T47D (cell line): ENCODE measurements at regions not wholly inside any gene's neighbourhood (a gene's known extent, or its start where the extent isn't known, plus 50 kb on each side); places are given as distances from the start of the nearest gene placed in this dataset.
"Not testable (repeated sequence)": the region's sequence is repeated elsewhere in the genome, so short reads cannot be mapped to it uniquely, and the experiment has no call there.

Source experiments
- DNase-seq, 2 experiments: peaks; one replicate each; pipeline versions ENCODE4 v3.0.0 to v3.0.0-alpha.2; 2011 to 2012; ENCODE audit warnings: low read depth in 1 of 2, low spot score in 1 of 2
- JUND ChIP-seq: IDR thresholded peaks from 2 replicates; pipeline ENCODE4 v1.6.1; 2012; ENCODE audit warnings: low read depth
- in situ Hi-C: cut with HindIII; loops from 2 replicates; pipeline ENCODE4 v1.10.0; 2016; ENCODE audit warnings: low sequenced_read_pairs, low pct_unique_long_range_greater_than_20kb

DNA sequence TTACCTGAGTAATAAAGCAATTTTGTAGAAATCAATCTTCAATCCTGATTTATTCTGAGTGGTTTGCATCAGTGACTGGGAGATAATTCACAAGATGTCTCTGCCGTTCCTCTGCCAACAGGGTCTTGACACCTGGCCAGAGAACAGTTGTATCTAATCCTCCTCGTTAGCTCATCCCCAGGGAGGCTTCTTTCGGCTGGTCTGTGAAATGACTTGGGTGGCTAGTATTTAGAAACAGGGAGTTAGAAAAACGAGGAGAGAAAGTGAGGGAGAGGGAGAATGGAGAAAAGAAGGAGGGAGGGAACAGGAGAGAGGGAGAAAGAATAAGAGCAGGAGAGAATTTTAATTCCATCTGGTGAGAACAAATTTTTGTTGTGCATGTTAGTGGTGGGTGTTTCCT, 600.2 kb upstream of the TLE4 start:
- TF ChIP-seq JUND: no peak
- no peak for DNase-seq
- in situ Hi-C loops: no loop called here

DNA sequence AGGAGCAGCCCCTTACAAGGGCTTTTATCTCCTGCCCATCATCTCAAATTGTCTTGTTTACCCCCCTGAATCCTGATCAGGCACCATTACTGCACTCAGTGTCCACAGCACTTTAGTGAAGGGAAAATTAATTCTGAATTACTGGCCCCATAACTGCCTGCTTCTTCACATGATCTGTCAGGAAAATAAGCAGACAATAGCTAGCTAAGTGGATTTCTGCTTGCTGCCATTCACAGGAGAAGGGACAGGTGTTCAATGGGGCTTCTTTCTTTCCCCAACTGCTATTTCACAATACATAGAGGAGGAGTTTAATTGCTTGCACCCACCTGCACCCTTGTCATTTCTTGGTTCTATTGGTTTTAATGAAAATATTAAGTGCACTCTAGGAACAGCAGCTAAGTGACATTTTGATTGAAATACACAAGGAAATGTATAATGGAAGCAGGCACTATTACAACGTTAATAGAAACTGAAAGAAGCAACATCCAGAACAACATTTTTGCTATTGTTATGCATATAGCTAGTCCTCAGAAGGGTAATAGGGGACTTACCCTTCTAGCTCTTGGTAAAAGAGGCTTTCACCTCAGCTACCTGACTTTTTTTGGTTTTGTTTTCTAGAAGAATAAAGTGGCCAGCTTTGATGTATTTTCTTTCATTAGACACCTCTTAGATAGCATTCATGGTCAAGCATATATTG, 599.3 kb upstream of the TLE4 start:
- TF ChIP-seq JUND: no peak
- no peak for DNase-seq
- in situ Hi-C loops: no loop called here

DNA sequence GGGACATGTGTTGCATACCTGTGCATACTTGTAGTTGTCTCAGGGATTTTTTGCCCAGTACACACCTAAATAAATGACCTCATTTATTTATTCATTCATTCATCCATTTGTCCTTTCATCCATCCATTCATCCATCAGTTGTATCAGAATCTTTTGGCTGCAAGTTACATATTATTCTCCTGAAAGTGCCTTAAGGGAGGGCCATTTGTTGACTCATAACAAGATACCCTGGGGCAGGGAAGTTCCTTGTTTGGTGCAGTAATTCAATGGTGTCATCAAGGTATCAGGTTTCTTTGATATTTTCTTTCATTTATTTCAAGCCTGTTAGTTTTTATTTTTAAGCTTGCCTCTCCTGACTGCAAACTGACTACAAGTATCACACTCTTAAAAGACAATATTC, 597.9 kb upstream of the TLE4 start:
- no peak for TF ChIP-seq JUND
- DNase-seq: no peak
- in situ Hi-C loops: no loop called here

DNA sequence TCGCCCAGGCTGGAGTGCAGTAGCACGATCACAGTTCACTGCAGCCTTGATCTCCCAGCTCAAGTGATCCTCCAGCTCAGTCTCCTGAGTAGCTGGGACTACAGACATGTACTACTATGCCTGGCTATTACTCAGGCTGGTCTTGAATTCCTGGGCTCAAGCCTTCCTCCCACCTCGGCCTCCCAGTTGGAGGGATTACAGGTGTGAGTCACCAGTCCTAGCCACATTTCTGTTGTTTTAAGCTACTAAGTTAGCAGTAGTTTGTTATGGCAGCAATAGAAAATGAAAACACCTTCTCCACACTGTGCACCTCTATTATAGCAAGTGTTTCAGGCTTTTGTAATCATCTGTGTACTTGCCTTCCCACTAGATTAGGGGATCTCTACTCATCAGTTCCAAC, 588.9 kb upstream of the TLE4 start:
- no peak for TF ChIP-seq JUND
- in situ Hi-C loops: no loop called here
- DNase-seq: no peak

DNA sequence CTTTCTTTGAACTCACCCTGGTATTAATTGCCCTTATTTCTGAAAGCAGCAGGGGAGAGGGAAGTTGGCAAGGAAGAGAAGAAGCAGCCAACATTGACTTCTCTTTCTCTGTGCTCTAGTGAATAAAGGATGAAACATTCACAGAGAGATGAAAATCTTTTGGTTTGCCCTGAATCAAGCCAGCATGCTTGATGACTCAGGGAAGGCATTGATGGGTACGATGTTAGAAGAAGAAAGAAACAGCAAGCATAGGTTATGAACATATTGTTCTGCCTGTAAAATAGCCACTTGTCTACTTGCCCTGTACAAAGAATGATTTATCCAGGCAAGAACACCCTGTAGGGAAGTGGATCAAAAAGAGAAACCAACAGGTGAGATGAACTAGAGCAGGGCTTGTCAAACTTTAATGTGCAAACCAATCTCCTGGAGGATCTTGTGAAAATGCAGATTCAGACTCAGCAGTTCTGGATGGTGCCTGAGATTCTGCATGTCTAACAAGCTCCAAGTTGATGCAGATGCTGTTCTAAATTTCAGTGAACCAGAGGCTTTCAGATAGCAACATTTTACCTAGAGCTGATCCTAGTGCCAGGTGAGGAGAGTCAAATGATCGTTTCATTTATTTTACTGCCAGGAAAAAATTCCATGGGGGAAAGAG, 586.6 kb upstream of the TLE4 start:
- in situ Hi-C loops: no loop called here
- DNase-seq: no peak
- TF ChIP-seq JUND: no peak

DNA sequence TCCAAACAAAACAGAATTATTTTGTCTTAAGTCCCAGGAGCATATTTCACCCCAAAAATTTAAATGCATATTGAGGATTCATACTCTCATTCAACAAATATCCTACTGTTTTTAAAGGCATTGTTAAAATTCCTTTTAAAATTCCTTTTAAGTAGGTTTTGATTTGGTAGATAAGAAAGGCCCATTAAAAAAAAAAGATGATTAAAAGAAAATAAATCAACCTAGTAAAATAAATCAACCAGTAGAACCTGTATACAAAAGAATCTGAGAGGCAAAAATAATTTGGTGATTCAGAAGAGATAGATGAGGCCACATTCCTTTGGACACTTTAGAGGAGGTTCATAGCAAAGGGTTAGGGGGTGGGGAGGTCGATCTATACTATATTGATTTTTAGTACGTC, 585.3 kb upstream of the TLE4 start:
- in situ Hi-C loops: no loop called here

DNA sequence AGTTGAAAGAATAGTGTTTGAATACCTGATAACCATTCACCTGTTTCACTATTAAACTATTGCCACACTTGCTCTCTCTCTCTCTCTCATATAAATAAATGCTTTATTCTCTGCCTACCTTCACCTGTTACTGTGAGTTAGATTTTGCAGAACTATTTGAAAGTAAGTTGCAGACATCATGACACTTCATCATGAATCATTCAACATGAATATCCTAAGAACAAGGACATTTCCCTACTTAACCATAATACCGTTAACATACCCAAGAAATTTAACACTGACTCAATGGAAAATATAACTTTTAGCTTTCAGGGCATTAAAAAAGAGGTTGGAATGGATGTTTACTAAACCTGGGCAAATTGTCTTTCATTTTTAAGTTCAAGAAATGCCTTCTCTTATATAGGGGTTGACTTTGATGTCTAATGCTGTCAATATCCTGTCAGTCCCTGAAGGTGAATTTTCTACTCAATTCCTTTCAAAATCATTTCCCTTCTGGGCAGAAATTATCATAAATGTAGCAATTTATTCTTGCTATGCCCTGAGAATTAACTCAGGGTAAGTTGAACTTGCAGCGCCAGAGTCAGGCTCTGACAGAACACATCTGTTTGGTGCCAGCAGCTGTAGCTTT, 582.6 kb upstream of the TLE4 start:
- DNase-seq: no peak
- in situ Hi-C loops: no loop called here
- no peak for TF ChIP-seq JUND

More for the DNA sequence above, 585.3 kb upstream of the TLE4 start:
- no peak for DNase-seq
- no peak for TF ChIP-seq JUND

DNA sequence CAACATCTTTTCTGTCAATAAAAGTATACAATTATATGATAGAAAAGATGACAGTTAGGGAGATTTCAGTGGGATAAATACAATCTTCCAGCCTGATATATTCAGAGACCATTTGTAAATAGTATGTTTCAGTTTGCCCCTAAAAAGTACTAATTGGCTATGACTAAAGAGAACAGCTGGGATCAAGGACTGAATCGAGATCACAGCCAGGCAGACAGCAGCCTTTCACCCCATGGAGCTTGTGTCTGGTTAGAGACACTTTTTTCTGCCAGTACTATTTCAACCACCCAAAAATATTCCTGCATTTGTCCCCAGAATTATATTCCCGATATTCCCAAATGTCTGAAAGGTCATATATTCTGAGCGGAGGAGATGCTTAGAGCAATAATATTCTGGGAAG, 577.3 kb upstream of the TLE4 start:
- no peak for TF ChIP-seq JUND
- no peak for DNase-seq

DNA sequence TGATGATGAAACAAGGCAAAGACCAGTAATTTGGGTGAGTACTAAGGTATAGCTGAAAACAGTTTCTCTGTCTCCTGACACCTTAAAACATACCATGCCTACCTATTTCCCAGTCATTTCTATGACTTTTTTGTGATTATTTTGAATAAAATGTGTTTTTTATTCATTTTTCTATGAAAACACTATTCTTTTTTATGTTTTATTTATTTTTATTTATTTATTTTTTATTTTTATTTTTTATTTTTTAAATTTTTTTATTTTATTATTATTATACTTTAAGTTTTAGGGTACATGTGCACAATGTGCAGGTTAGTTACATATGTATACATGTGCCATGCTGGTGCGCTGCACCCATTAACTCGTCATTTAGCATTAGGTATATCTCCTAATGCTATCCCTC, 576.8 kb upstream of the TLE4 start:
- in situ Hi-C loops, DNase-seq: not testable (repeated sequence)

More for the DNA sequence above, 577.3 kb upstream of the TLE4 start:
- in situ Hi-C loops: no loop called here

DNA sequence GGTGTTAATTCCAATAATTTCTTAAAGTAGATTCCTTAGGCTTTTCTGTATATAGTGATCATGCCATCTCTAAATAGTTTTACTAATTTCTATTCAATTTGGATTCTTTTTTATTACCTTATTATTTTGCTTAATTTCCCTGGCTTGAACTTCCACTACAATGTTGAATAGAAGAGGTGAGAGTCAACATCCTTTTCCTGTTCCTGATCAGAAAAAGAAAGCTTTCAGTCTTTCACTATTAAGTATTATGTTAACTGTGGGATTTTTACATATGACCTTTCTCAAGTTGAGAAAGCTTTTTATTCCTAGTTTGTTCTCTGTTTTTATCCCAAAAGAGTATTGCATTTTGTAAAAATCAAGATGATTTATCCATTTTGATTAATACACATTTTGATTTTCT, 574.5 kb upstream of the TLE4 start:
- no peak for TF ChIP-seq JUND
- in situ Hi-C loops: no loop called here
- no peak for DNase-seq

DNA sequence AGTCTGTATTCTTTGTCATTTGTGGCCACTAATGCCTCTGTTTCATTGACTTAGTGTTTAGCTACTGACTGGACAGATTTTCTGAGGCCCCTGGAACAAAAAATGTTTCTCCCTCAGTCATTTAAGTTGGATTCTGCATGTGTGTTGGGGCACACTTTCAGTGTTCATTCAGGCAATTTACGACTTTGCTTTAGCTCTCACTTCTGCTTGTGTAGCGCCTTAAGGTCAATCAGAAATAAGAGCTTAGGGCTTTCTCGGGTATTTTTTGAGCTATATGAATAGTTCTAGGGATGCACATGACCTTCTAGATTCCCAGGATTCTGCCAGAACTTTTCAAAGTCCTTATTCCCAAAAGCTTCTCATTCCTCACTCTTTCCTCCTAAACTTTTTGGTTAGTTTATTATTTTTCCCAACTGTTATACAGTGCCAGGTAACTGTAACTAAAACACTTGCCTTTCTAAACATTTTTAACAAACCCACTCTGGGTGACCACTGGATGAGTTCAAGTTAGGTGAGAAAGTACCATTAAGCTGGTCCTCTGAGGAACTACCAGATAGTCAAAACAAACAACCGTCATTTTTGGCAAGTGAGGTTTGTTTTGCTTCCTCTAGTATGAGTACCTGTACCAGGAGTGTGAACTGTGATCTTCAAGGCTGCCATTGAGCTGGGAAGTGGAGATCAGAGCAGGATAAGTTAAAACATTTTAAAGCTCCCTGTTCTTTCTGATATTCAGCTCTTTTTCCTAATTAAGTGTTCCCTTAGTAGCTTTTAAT, 571.3 kb upstream of the TLE4 start:
- TF ChIP-seq JUND: no peak

DNA sequence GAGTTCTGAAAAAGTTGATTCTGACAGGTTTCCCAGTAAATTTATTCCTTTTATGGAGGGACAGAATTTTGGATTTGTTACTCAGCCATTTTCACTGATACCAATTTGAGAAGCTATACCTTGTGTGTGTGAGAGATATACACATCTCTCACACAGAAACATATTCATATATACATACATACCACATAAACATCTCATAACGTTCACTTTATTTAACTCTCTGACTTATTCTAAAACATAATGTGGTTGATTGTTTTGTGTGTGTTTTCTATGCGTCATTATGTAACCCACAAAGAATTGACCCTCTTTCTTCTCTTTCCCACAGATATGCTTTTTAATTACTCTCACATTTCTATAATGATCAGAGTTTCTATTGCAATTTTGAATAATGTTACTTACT, 570.8 kb upstream of the TLE4 start:
- no peak for DNase-seq
- no peak for TF ChIP-seq JUND
- in situ Hi-C loops: no loop called here

More for the DNA sequence above, 571.3 kb upstream of the TLE4 start:
- DNase-seq: no peak
- in situ Hi-C loops: no loop called here

DNA sequence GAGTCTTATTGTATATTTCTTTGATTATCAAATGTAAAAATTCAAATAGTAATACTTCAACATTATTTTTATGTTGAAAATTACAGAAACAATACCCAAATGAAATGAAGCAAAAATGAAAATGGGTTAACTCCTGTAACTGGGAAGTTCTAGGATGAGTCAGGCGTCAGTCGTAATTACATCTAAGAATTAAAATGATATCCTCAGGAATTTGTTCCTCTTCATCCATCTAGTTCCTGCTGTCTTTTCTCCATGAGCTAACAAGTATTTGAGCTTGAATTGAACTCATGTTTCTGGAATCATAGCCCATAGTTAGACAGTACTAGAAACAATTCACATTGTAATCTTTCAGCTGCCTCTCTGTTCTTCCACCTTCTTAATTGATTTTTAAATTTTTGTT, 568.3 kb upstream of the TLE4 start:
- DNase-seq: no peak
- in situ Hi-C loops: no loop called here
- TF ChIP-seq JUND: no peak
